SK-N-SH (cell line): ENCODE measurements at regions not wholly inside any gene's neighbourhood (a gene's known extent, or its start where the extent isn't known, plus 50 kb on each side); places are given as distances from the start of the nearest gene placed in this dataset.

Source experiments
- CTCF ChIP-seq: fragments of 200-600 bp; sonication (generic); IDR thresholded peaks from 2 replicates; pipeline ENCODE4 v1.6.1; 2017; ENCODE audit warnings: antibody characterized with exemption, mild to moderate bottlenecking, moderate library complexity
- EP300 ChIP-seq, 2 experiments: IDR thresholded peaks; 2 replicates each; pipeline versions ENCODE4 v1.4.0 to v1.6.1; 2012; ENCODE audit warnings: borderline replicate concordance in 1 of 2, low read depth in 1 of 2, low read length in 1 of 2
- GABPA ChIP-seq: IDR thresholded peaks from 2 replicates; pipeline ENCODE4 v1.4.0; 2012; ENCODE audit warnings: low read depth, mild to moderate bottlenecking
- MAX ChIP-seq: IDR thresholded peaks from 2 replicates; pipeline ENCODE4 v1.4.0; 2012; ENCODE audit warnings: low read depth
- MXI1 ChIP-seq: IDR thresholded peaks from 2 replicates; pipeline ENCODE4 v1.6.1; 2012; ENCODE audit warnings: mild to moderate bottlenecking, low read depth, low read length, improper control_type of control experiment
- NFIC ChIP-seq: IDR thresholded peaks from 2 replicates; pipeline ENCODE4 v1.4.0; 2012; ENCODE audit warnings: borderline replicate concordance
- RAD21 ChIP-seq: IDR thresholded peaks from 2 replicates; pipeline ENCODE4 v1.6.1; 2012; ENCODE audit warnings: mild to moderate bottlenecking, low read length
- REST ChIP-seq: IDR thresholded peaks from 2 replicates; pipeline ENCODE4 v1.6.1; 2012; ENCODE audit warnings: mild to moderate bottlenecking, low read depth, low read length, moderate library complexity
- RFX5 ChIP-seq: IDR thresholded peaks from 2 replicates; pipeline ENCODE4 v1.6.1; 2012; ENCODE audit warnings: mild to moderate bottlenecking, improper control_type of control experiment, low read length
- TEAD4 ChIP-seq: IDR thresholded peaks from 2 replicates; pipeline ENCODE4 v1.4.0; 2012; ENCODE audit warnings: mild to moderate bottlenecking, borderline replicate concordance; ENCODE audit not compliant: insufficient read depth
- ZBTB33 ChIP-seq: IDR thresholded peaks from 2 replicates; pipeline ENCODE4 v1.4.0; 2012; ENCODE audit warnings: low read depth, borderline replicate concordance

GRCh38 chr2:234271338-234271737 lies 220.8 kb downstream of the SPP2 start:
- TF ChIP-seq CTCF (no peak), REST (no peak), RFX5 (no peak), MAX (no peak), ZBTB33 (no peak), NFIC (no peak), EP300 (IDR thresholded peaks at IDR 0.05; ENCODE audit: borderline replicate concordance in 1 of 2, low read depth in 1 of 2, low read length in 1 of 2) (no peak), GABPA (no peak), RAD21 (no peak), TEAD4 (no peak), MXI1 (no peak)
